ENCODE measurements at regions not wholly inside any gene's neighbourhood (a gene's known extent, or its start where the extent isn't known, plus 50 kb on each side); places are given as distances from the start of the nearest gene placed in this dataset.

- H3K9me1 ChIP-seq (ENCODE audit: insufficient read depth, low read length) = peaks cover 4% of the 10 kb centered on the region; the same call in 1 of the 2 replicates
- no peak overlapping the region for H3K27ac ChIP-seq (ENCODE audit: insufficient read depth, low read length)
- H4K8ac ChIP-seq (ENCODE audit: low read depth in 2 of 2, low read length in 2 of 2) = no peak overlapping the region
- BruUV-seq (replicated peaks) = no TSS peak
- no peak overlapping the region for H2AK9ac ChIP-seq (replicated peaks; ENCODE audit: low read depth, low read length, poor library complexity)
- no peak overlapping the region for H3K18ac ChIP-seq (ENCODE audit: low read depth, low read length)
- no peak overlapping the region for H2AFZ ChIP-seq (replicated peaks; ENCODE audit: low read length, poor library complexity)
- ATAC-seq (ENCODE audit: low read depth) (no peak), DNase-seq (no peak)
- no peak overlapping the region for H3K9ac ChIP-seq (ENCODE audit: low read depth, low read length)
- H3K23ac ChIP-seq (ENCODE audit: low read depth, low read length) = no peak overlapping the region
- no peak overlapping the region for H3K14ac ChIP-seq (replicated peaks; ENCODE audit: low read depth, low read length)
- H3K36me3 ChIP-seq (ENCODE audit: control insufficient read depth, insufficient read depth, low read length) = no peaks in the 10 kb centered on the region
- peaks cover 39% of the 10 kb centered on the region for H3K27me3 ChIP-seq (ENCODE audit: control insufficient read depth, insufficient read depth, low read length)
- no peak overlapping the region for H2AK5ac ChIP-seq (ENCODE audit: low read depth, low read length)
- H4K5ac ChIP-seq (ENCODE audit: low read depth, low read length) = no peak overlapping the region
- ChIA-PET CTCF (interaction anchor here (1.3 kb wide), 1 partner anchor 11 kb away, joined by 3 read pairs; no protein-coding TSS in a partner anchor), POLR2A (ENCODE audit: unreplicated experiment) (no interaction called here)
- TF ChIP-seq BHLHE40 (IDR thresholded peaks at IDR 0.05; ENCODE audit: low read depth, low read length) = no peak
- no peak for TF ChIP-seq RCOR1 (IDR thresholded peaks at IDR 0.05; ENCODE audit: insufficient replicate concordance, low read length)
- TF ChIP-seq RFX5 (IDR thresholded peaks at IDR 0.05; ENCODE audit: low read depth, low read length) = no peak
- no peak for TF ChIP-seq MXI1 (IDR thresholded peaks at IDR 0.05; ENCODE audit: borderline replicate concordance, low read depth, low read length)
- TF ChIP-seq CTCF (conservative IDR thresholded peaks at IDR 0.05; ENCODE audit: low read depth, low read length) = no peak
- no peak for TF ChIP-seq USF2 (IDR thresholded peaks at IDR 0.05; ENCODE audit: low read depth, low read length)
- no peak for TF ChIP-seq FOS (IDR thresholded peaks at IDR 0.05; ENCODE audit: low read depth, low read length)
- no peak for TF ChIP-seq MAZ (IDR thresholded peaks at IDR 0.05; ENCODE audit: borderline replicate concordance, low read depth, low read length)
- TF ChIP-seq CHD1 (IDR thresholded peaks at IDR 0.05; ENCODE audit: low read depth, low read length) = no peak
- no peak for TF ChIP-seq ELK1 (IDR thresholded peaks at IDR 0.05; ENCODE audit: borderline replicate concordance, low read depth, low read length)
- no peak for TF ChIP-seq CEBPB (IDR thresholded peaks at IDR 0.05; ENCODE audit: low read depth, low read length)
- no peak for TF ChIP-seq RAD21 (IDR thresholded peaks at IDR 0.05; ENCODE audit: low read length)
- no peak for TF ChIP-seq NFE2L2 (IDR thresholded peaks at IDR 0.05; ENCODE audit: low read depth, low read length)
- no peak for TF ChIP-seq MAFK (IDR thresholded peaks at IDR 0.05; ENCODE audit: low read depth, low read length)
- intact Hi-C loops (cut with micrococcal nuclease) (no loop called here), in situ Hi-C loops (cut with MboI; ENCODE audit: low sequenced_read_pairs) (no loop called here), dilution Hi-C loops (cut with HindIII; ENCODE audit: low sequenced_read_pairs, unreplicated experiment) (no loop called here)
- no peak overlapping the region for H3K4me2 ChIP-seq (ENCODE audit: low read depth, low read length)
- H3K4ac ChIP-seq (ENCODE audit: low read depth, low read length) = no peak overlapping the region
- no peak overlapping the region for H3K4me3 ChIP-seq (ENCODE audit: insufficient read depth, low read depth, low read length)
- no peak overlapping the region for H2BK15ac ChIP-seq (ENCODE audit: low read depth, low read length)
- 7% methylated on average over 3 of the region's 20 CpGs; no CpG with 5 or more reads in 1 of the 2 experiments for WGBS, 2 experiments (ENCODE audit: extremely low coverage in 2 of 2, insufficient read length in 1 of 2)
- no peaks in the 10 kb centered on the region for H3K79me1 ChIP-seq (ENCODE audit: low read depth in 1 of 2, low read length in 2 of 2)
- H2BK5ac ChIP-seq (ENCODE audit: low read depth, low read length, poor library complexity, severe bottlenecking) = no peak overlapping the region
- peaks cover 5% of the 10 kb centered on the region for H4K20me1 ChIP-seq (ENCODE audit: insufficient read depth, low read length)
- no peak overlapping the region for H4K91ac ChIP-seq (ENCODE audit: insufficient read depth, low read depth, low read length)
- no peaks in the 10 kb centered on the region for H3K4me1 ChIP-seq (ENCODE audit: control insufficient read depth, insufficient read depth, low read length)
- no peaks in the 10 kb centered on the region for H3K9me3 ChIP-seq (ENCODE audit: control insufficient read depth, insufficient read depth, low read length)
- H3K56ac ChIP-seq (ENCODE audit: extremely low read depth, insufficient read depth, low read length) = no peak overlapping the region
- no peak overlapping the region for H2BK120ac ChIP-seq (ENCODE audit: low read depth, low read length)
- H2BK20ac ChIP-seq (ENCODE audit: low read depth, low read length) = no peak overlapping the region
Measured at GRCh38 chr20:62587757-62588402, 54.4 kb upstream of the SLCO4A1 start.

Measured in IMR-90 (cell line).